GM12874 (cell line): ENCODE measurements at regions not wholly inside any gene's neighbourhood (a gene's known extent, or its start where the extent isn't known, plus 50 kb on each side); places are given as distances from the start of the nearest gene placed in this dataset.

Source experiments
- TF ChIP-seq, protein P1 (sequence below): IDR thresholded peaks from 2 replicates; pipeline ENCODE4 v1.5.1; 2011; ENCODE audit warnings: low read depth, mild to moderate bottlenecking, control low read depth, low read length, moderate library complexity; ENCODE audit not compliant: insufficient read depth

DNA sequence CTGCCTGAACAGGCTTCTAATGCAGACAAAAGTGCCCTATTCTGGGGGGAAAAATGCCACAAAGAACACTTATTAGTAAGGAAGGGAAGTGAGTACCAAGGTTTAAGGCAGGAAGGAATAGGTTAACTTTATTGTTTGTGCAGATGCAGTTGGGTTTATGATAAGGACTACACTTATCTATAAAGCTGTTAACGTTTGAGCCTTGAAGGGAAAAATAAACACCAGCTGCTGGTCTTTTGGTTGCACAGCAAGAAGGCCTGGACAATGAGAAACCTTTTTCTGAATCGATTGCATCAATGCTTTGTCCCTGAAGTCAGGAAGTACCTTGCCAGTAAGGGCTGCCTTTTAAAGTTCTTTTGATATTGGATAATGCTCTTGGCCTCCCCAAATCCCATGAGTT is 407.8 kb downstream of the ATP23 start:
- TF ChIP-seq, protein P1, sequence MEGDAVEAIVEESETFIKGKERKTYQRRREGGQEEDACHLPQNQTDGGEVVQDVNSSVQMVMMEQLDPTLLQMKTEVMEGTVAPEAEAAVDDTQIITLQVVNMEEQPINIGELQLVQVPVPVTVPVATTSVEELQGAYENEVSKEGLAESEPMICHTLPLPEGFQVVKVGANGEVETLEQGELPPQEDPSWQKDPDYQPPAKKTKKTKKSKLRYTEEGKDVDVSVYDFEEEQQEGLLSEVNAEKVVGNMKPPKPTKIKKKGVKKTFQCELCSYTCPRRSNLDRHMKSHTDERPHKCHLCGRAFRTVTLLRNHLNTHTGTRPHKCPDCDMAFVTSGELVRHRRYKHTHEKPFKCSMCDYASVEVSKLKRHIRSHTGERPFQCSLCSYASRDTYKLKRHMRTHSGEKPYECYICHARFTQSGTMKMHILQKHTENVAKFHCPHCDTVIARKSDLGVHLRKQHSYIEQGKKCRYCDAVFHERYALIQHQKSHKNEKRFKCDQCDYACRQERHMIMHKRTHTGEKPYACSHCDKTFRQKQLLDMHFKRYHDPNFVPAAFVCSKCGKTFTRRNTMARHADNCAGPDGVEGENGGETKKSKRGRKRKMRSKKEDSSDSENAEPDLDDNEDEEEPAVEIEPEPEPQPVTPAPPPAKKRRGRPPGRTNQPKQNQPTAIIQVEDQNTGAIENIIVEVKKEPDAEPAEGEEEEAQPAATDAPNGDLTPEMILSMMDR: no peak

- TF ChIP-seq, protein P1: no peak
Observed at GRCh38 chr12:58356794-58357193, 415.4 kb downstream of the ATP23 start.

- TF ChIP-seq, protein P1: no peak
Observed at GRCh38 chr12:58357511-58357910, 416.1 kb downstream of the ATP23 start.

DNA sequence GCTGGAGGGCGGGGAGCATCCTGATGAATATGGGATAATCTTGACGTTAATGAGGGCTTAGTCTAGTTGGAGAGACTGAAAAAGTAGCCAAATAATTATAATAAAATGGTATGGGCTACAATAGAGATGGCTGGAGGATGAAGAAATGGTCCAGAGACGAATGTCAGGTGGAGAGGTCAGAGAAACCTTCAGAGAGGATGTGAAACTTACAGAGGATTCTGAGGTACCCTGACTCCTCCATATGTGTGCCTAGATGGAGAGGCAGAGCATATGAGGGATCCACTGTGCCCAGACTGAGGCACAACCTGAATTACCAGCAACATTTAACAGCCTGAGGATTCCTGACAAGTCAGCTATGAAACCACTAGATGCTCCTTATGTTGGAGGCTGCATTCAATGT is 417.0 kb downstream of the ATP23 start:
- TF ChIP-seq, protein P1: no peak

GRCh38 chr12:58359084-58359483 is 417.7 kb downstream of the ATP23 start:
- TF ChIP-seq, protein P1: no peak

DNA sequence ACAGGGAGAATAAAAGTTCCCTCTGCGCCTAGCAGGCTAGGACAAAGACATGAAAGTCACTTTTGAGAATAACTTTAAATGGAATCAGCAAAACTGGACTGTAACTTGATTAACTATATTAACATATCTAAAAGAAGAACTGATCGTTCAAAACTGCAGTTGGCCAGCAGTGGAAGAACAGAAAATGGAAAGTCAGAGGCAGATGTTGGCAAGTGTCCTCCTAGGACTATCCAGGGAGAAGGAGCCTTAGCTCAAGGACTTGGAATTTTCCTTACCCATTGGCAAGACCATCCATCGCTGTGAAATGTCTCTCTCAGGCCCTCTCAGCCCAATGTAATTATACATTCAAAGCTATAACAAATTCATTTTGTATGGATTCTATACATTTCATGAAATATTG is 419.7 kb downstream of the ATP23 start:
- TF ChIP-seq, protein P1: no peak

GRCh38 chr12:58363971-58364370 is 422.6 kb downstream of the ATP23 start:
- TF ChIP-seq, protein P1: no peak
